ENCODE measurements at regions not wholly inside any gene's neighbourhood (a gene's known extent, or its start where the extent isn't known, plus 50 kb on each side); places are given as distances from the start of the nearest gene placed in this dataset.
"Not testable (repeated sequence)": the region's sequence is repeated elsewhere in the genome, so short reads cannot be mapped to it uniquely, and the experiment has no call there.

- FAIRE-seq: no peak
These were observed 128.0 kb downstream of the ATP23 start for GRCh38 chr12:58069268-58069963.

- FAIRE-seq: no peak
These were observed 130.6 kb downstream of the ATP23 start for GRCh38 chr12:58071994-58072393.

DNA sequence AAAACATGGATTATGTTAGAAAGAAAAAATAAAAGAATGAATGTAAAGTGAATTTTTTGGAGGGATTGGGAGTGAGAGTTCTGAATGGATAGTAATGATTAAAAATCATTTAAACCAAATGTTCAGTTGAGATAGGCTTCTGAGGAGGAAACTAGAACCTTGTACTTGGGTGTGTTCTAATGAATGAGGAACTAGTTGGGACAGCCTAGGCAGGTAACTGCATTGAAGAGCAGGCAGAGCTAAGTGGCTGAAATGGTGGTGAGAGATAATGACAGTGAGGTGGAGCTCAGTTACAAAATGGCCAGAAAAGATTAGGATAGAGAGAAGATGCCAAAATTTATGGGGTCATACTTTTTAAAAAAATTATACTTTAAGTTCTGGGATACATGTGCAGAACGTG, 132.9 kb downstream of the ATP23 start:
- no peak for FAIRE-seq

DNA sequence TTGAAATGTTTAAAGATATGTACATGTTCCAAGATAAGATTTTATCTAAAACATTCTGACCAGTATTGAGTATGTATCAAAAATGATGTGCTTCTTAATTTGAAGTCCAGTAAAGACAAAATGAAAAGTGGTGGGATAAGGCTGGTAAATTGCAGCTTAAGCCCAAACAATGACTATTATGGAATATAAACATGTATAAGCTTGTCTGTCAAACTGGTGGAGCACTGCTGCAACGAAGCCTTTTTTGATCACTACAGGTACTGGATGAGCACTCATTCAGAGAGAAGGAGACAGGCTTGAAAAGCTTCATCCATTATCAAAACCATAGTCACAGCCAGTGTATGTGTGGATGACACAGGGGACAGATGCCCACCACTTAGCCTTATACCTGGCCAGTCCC, 138.4 kb downstream of the ATP23 start:
- no peak for FAIRE-seq

DNA sequence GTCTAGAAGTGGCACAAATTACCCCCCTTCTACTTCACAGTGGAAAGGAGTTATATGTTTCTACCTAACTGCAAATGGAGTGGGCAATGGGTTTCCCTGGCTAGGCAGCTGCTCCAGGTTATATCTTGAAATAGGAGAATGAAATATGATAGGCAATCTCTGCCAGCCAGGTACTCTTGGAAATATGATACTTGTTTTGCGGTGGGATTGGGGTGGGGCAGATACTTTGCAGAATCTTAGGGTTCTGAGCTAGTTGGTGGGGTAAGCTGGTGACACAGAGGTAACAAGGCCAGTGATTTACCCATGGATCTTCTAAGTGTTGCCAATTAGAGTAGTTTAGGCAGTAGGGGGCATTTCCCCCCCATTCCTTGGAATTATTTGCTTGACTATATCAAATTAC, 140.1 kb downstream of the ATP23 start:
- FAIRE-seq: no peak

GRCh38 chr12:58082996-58083395, 141.6 kb downstream of the ATP23 start:
- FAIRE-seq: no peak

GRCh38 chr12:58086006-58086405, 144.6 kb downstream of the ATP23 start:
- FAIRE-seq: no peak

GRCh38 chr12:58086930-58087329, 145.6 kb downstream of the ATP23 start:
- no peak for FAIRE-seq

GRCh38 chr12:58087423-58088127, 146.2 kb downstream of the ATP23 start:
- FAIRE-seq: no peak

DNA sequence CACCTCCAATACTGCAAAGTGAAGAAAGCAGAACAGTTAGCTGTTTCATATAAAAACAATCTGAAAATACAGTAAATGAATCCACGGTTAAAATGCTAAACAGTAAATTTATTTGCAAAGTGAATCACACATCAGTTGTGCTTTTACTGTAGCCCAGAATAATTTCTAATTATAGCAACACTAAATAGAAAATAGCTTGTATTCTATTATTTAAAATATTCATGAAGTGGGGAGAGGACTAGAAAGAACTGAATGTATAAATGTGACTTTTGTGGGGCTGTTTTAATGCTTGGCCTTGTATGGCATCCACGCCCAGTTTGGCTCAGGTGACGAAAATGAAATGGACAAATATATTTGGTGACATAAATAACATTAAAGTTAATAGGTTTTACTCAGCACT, 148.2 kb downstream of the ATP23 start:
- FAIRE-seq: no peak

- FAIRE-seq: no peak
These were observed 149.3 kb downstream of the ATP23 start for GRCh38 chr12:58090685-58091084.

DNA sequence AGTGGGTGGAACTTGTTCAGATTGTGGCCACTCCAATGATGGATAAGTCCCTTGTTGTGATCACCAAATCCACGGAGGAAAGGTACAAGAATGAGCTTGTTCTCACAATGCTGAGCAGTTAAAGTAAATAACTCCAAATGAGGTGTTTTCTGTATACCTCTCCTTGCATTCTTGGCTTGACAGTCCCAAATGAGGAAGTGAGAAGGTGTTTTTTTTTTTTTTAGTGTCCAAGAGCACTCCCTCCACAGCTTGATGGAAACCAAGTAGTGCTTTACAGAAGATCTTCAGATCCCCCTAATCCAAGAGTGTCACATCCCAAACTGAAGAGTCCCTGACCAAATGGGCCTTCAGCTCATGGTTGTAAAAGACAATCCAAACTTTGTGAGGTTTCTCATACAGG, 153.6 kb downstream of the ATP23 start:
- no peak for FAIRE-seq

- FAIRE-seq: no peak
These were observed 156.4 kb downstream of the ATP23 start for GRCh38 chr12:58097741-58098140.

DNA sequence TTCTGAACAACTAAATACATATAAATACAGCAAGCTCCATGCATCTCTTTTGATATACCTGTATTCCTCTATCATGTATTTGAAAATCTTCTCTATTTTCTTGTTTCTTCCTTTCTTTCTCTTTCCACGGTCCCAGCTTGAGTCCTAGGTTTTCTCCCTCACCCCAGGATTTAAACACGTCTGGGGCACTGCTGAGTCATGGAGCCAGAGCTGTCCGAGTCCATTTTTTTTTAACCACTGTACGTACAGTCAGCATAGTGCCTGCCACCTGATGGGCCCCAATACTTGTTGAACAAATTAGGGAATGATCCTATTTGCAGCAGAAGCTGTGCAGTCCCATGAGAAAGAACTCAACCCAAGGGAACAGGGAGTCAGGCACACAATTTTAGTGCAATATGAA, 158.1 kb downstream of the ATP23 start:
- FAIRE-seq: no peak

GRCh38 chr12:58104351-58104755, 163.0 kb downstream of the ATP23 start:
- FAIRE-seq: peak; percentile 33

DNA sequence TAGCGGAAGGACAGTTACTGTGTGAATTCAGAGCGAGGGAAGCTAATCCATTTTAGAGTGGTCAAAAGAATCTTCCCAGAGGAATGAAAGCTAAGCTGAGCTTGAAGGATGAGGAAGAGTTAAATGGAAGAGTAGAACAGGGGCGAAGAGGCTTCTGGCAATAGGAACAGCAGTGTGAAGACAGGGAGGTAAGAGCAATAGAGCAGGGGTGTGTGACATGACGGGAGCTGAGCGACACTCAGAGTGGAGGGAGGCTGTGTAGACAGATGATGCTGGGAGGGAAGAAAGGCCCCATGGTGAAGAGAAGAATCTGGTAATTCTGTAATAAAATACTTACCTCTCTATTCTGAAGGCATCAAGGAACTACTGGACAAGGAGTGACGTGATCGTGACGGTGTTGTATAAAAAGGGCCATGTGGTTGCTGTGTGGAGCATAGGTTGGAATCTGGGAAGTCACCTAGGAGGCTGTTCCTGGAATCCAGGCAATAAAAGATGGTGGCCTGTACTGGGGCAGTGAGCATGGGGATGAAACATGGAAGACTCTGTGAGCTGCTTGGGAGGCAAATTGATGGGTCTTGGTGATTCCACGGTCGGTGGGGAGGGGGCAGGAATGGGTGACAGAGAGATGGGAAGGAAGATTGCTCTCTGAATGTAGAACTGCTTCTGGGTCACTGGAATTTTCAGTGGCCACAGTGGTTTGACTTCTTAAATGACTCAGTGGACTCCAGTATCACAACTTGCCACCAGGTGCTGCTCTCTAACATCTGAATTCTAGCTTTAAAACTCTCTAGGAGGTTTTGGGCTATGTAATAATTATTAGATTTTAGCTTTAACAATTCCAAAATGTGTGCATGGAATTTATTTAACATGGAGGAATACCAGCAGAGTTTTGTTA, 164.1 kb downstream of the ATP23 start:
- no peak for FAIRE-seq

DNA sequence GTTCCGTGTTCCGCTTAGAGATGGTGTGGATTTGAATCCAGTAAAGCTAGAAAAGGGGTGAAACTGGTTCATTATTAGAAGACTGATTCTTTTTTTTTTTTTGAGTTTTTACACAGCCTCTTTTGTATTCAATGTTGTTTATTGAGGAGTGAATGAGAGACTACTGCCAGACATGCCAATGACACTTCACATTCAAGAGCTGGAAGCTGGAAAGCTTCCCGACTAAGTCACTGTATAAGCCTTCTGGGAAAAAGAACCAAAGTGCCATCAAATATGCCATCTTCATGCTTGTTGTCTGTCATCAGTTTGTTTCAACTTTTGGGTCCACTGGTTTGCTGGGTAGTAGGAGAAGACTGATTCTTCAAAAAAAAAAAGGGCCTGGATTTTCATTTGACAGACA, 164.8 kb downstream of the ATP23 start:
- no peak for FAIRE-seq

GRCh38 chr12:58117201-58117600, 175.8 kb downstream of the ATP23 start:
- FAIRE-seq: no peak

DNA sequence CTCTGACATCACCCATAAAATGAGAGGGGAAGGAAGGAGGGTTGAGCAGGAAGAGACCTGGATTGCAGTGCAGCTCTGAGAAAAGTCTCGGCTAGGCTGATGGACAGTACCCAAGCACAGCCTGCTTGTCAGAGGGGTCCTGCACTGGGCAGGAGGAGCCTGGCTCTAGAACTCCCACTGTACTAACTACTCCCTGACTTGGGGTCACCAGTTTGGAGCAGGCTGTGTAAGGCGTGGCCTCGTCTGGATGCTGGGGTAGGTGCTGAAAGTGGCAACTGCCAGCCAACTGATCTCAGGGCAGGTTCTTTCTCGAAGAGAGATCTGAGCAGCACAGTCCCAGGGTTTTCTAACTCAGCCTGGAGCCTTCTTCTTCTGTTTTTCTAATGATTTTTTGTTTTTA, 176.3 kb downstream of the ATP23 start:
- FAIRE-seq: no peak

GRCh38 chr12:58125761-58126160, 184.4 kb downstream of the ATP23 start:
- FAIRE-seq: not testable (repeated sequence)

GRCh38 chr12:58131986-58132755, 190.8 kb downstream of the ATP23 start:
- FAIRE-seq: no peak

GRCh38 chr12:58138424-58138823, 197.1 kb downstream of the ATP23 start:
- FAIRE-seq: no peak

- no peak for FAIRE-seq
These were observed 198.5 kb downstream of the ATP23 start for GRCh38 chr12:58139894-58140293.

All from endometrium (tissue), 2 donors.